Activated CD8-positive, alpha-beta memory T cell treated with anti-CD3 and anti-CD28 coated beads, Interleukin-2, amount 50 U/mL, for 1 hour (primary cell): ENCODE measurements at regions not wholly inside any gene's neighbourhood (a gene's known extent, or its start where the extent isn't known, plus 50 kb on each side); places are given as distances from the start of the nearest gene placed in this dataset.
"Not testable (repeated sequence)": the region's sequence is repeated elsewhere in the genome, so short reads cannot be mapped to it uniquely, and the experiment has no call there.

Experiments used
- DNase-seq: peaks from one replicate; pipeline ENCODE4 v3.0.0-alpha.2; 2020; ENCODE audit errors: extremely low read depth

DNA sequence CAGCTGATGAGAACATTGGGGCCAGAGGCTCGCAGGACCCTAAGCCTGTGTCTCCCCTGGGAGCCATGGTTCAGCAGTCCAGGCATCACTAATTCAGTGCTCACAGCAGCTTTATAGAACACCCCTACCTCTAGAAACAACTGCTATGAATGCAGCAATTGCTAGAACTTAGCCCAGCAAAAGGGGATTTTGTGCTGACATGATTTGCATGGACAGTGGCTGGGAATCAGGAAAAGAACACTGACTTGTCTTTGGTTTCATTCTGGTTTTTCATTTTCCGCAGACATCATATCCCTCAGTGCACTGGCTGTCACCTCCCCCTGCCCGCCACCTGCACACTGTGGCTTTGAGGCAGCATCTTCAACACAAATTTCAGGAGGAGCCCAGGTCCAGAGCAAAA lies 3964.9 kb upstream of the TPTE start:
- not testable (repeated sequence) for DNase-seq

DNA sequence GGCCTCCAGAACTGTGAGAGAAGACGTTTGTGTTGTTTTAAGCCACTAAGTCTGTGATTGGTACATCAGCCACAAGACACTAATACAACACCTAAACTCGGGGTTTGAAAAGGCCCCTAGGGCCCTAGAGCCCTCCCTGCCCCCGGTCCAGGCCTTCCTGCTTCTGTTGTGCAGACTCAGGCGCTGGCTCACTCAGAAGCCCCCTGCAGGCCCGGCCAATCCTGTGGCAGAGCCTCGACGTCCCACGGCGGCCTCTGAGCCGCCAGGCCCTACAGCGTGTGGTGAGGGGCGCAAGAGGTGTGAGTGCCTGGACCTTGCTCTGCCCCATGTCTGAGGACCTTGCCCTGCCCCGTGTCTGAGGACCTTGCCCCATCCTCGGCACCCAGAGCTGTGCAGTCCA lies 3964.0 kb upstream of the TPTE start:
- DNase-seq, result not testable (repeated sequence)

DNA sequence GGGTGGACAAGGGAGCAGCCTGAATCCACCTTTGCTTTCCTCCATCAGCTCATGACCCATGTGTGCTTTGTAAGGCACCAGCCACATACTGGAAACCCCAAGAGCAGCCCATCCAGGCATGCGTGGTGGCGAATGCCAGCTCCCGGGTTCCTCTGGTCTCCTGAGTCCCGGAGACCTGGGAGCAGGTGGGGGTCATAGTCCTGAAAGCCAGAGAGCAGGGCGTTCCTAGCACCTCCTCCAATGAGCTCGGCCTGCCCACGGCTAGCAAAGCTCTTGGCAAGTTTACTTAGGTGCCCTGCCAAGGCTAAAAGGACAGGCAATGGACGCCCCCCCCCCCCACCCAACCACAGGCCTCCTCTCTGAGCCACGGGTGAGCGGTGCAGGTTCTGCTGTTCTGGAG lies 3960.2 kb upstream of the TPTE start:
- DNase-seq, result not testable (repeated sequence)

DNA sequence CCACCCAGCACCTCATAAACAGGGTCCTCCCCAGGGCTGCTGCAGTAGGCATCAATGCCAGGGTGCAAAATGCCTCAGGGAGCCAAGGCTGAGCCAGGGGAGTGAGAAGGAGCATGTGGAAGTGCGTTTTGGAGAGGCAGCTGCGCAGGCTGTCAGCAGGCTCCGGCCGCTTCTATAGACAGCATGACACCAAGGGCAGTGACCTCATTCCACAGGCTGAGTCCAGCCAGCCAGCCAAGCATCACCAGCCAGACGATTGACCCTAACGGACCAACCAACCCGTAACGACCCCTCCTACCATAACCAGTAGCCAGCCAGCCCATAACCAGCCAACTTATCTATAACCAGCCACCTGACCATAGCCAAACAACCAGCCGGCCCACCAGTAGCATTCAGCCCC lies 3959.8 kb upstream of the TPTE start:
- not testable (repeated sequence) for DNase-seq

DNA sequence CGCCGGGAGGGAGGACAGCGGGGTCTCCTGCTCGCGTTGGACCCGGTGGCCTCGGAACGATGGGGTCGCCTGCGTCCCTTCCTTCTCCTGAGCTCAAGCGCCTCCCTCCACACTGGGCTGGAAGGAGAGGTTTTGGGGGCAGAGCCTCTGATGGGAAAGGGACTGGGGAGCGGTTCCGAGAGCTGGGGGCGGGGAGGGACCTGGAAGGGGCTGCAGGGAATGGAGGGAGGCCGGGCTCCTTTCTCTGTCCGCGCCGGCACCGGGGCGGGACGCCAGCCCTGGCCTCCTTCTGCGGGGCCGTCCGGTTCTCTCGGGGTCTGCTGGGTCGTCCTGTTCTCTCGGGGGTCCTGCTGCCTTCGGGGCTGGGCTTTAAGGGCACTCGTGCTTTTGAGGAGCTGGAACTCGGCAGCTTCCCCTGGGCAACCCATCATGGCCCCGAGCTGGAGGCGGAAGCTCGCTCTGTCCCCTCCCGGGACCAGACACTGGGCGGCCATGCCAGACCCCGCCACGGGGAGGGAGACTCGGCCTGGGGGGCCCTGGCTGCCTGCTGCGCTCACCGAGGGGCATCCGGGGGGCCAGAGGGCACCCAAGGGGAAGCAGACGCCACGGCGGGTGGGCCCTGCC lies 3956.7 kb upstream of the TPTE start:
- DNase-seq, result not testable (repeated sequence)

GRCh38 chr21:6565190-6566094 lies 3955.9 kb upstream of the TPTE start:
- DNase-seq, result not testable (repeated sequence)

GRCh38 chr21:6567542-6567941 lies 3953.8 kb upstream of the TPTE start:
- DNase-seq, result not testable (repeated sequence)

- not testable (repeated sequence) for DNase-seq
Observed at GRCh38 chr21:6569152-6569551, 3952.2 kb upstream of the TPTE start.

DNA sequence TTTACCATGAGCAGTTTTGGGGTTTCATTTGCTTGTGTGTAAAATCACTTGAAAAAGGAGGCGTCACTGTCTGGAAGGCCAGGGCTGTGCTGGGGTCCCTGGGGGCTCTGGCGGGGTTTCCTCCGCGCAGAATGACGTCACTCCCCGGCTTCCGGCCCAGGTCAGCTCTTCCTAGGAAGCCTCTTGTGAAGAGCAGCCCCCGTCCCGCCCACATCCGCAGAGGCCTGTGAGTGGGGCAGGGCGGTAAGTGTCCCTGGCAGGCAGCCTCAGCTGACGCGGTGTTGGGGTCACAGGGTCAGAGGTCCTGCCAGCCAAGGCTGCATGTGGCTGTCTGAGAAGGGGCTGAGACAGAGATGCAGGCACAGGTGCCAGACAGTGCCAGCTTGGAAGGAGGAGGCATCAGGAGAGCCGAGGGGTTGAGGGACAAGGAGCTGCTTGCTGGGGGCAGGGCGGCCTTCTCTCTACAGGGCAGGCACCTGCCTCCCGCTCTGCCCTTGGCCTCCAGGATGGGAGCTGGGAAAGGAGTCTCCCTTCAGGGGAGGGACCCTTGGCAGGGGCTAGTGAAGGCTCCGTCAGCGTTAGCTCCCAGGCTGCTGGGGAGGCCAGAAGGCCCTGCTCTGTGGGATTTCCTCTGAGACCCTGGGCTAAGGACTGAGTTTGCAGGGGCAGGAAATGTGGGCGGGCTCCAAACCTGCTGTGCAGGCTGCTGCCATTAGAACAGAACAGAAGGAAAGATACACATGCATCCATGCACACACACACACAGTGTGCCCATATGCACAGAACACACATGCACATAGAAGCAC lies 3951.6 kb upstream of the TPTE start:
- not testable (repeated sequence) for DNase-seq

- not testable (repeated sequence) for DNase-seq
Observed at GRCh38 chr21:6570700-6571368, 3950.5 kb upstream of the TPTE start.

GRCh38 chr21:6573576-6573975 lies 3947.8 kb upstream of the TPTE start:
- not testable (repeated sequence) for DNase-seq

DNA sequence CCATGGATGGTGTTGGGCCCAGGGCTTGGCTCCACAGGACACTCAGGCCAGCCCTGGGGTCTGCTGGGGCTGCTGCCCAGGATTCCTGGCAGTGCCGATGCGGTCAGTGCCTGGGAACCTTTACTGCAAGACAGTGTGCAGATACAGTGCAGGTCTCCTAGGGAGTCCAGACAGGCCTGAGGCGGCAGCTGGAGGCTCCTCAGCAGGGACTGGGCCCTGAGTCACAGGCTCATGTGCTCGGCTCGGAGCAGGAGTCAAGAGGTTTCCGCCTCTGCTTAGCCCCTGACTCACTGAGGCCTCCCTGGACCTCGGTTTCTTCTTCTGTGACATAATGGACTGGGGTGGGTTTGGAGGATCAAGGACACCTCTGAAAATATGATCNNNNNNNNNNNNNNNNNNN lies 3941.6 kb upstream of the TPTE start:
- not testable (repeated sequence) for DNase-seq
